GM23248 (cell line): ENCODE measurements at regions not wholly inside any gene's neighbourhood (a gene's known extent, or its start where the extent isn't known, plus 50 kb on each side); places are given as distances from the start of the nearest gene placed in this dataset.

Experiments used
- EZH2 ChIP-seq: fragments of 200-600 bp; sonication (generic); IDR thresholded peaks from 2 replicates; pipeline ENCODE4 v1.6.1; 2018; ENCODE audit warnings: antibody characterized with exemption, mild to moderate bottlenecking; ENCODE audit not compliant: insufficient read depth, poor library complexity, severe bottlenecking
- EZH2phosphoT487 ChIP-seq: fragments of 200-600 bp; sonication (generic); IDR thresholded peaks from 2 replicates; pipeline ENCODE4 v1.6.1; 2018; ENCODE audit warnings: antibody characterized with exemption, moderate library complexity, mild to moderate bottlenecking, low read depth; ENCODE audit not compliant: insufficient read depth

GRCh38 chr6:12509060-12509459 lies 207.5 kb upstream of the PHACTR1 start:
- TF ChIP-seq EZH2 (no peak), EZH2phosphoT487 (no peak)
